ENCODE measurements at regions not wholly inside any gene's neighbourhood (a gene's known extent, or its start where the extent isn't known, plus 50 kb on each side); places are given as distances from the start of the nearest gene placed in this dataset.
"Not testable (repeated sequence)": the region's sequence is repeated elsewhere in the genome, so short reads cannot be mapped to it uniquely, and the experiment has no call there.

GRCh38 chr5:36739751-36740221 is 133.4 kb downstream of the SLC1A3 start:
- peak; percentile 62 for DNase-seq

- no peak for DNase-seq
Observed at GRCh38 chr5:36740259-36740898, 134.0 kb downstream of the SLC1A3 start.

GRCh38 chr5:36741128-36741527 is 134.7 kb downstream of the SLC1A3 start:
- no peak for DNase-seq

- no peak for DNase-seq
Observed at GRCh38 chr5:36743891-36744772, 132.4 kb upstream of the NIPBL start.

GRCh38 chr5:36744773-36745589 is 131.6 kb upstream of the NIPBL start:
- DNase-seq: peak; percentile 89

- not testable (repeated sequence) for DNase-seq
Observed at GRCh38 chr5:36747794-36748193, 128.8 kb upstream of the NIPBL start.

- DNase-seq: no peak
Observed at GRCh38 chr5:36751886-36752285, 124.7 kb upstream of the NIPBL start.

- DNase-seq: no peak
Observed at GRCh38 chr5:36755342-36755741, 121.2 kb upstream of the NIPBL start.

GRCh38 chr5:36755920-36756488 is 120.6 kb upstream of the NIPBL start:
- no peak for DNase-seq

- DNase-seq: no peak
Observed at GRCh38 chr5:36756848-36757247, 119.7 kb upstream of the NIPBL start.

GRCh38 chr5:36759117-36759516 is 117.5 kb upstream of the NIPBL start:
- DNase-seq: no peak

GRCh38 chr5:36763454-36763853 is 113.1 kb upstream of the NIPBL start:
- DNase-seq: peak; percentile 47

- DNase-seq: no peak
Observed at GRCh38 chr5:36765876-36766275, 110.7 kb upstream of the NIPBL start.

- no peak for DNase-seq
Observed at GRCh38 chr5:36766981-36767380, 109.6 kb upstream of the NIPBL start.

- DNase-seq: no peak
Observed at GRCh38 chr5:36768450-36768849, 108.1 kb upstream of the NIPBL start.

- DNase-seq: no peak
Observed at GRCh38 chr5:36769129-36769770, 107.3 kb upstream of the NIPBL start.

- no peak for DNase-seq
Observed at GRCh38 chr5:36770125-36770524, 106.4 kb upstream of the NIPBL start.

- DNase-seq: no peak
Observed at GRCh38 chr5:36772276-36773140, 104.1 kb upstream of the NIPBL start.

GRCh38 chr5:36777105-36777757 is 99.3 kb upstream of the NIPBL start:
- peak; percentile 6 for DNase-seq

GRCh38 chr5:36778336-36778735 is 98.2 kb upstream of the NIPBL start:
- no peak for DNase-seq

GRCh38 chr5:36782612-36783011 is 94.0 kb upstream of the NIPBL start:
- not testable (repeated sequence) for DNase-seq
